ENCODE measurements at regions not wholly inside any gene's neighbourhood (a gene's known extent, or its start where the extent isn't known, plus 50 kb on each side); places are given as distances from the start of the nearest gene placed in this dataset.
A peak's percentile ranks its signal among the peaks of the same experiment; 100 is the strongest.

DNA sequence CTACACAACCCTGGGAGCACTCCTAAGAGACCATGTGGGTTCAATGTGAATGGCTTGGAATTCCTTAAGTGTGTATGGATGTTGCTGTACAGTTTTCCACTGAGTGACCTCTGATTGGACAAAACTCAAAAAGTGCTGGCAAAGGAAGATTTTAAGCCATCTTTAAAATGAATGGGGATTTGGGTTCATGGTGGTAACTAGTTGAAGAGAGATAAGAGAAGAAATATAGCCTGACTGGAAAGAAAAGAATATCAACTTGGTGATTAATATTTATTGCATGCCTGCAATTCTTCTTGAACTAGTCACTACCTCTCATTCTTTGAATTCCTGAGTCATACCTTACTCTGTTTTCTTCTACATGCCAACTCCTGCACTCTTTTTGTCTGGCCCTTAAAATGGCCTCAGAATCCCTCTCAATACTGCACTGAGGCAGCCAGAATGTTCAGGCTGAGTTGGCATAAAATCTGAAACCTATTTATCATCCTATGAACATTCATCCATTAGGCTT lies 124.7 kb downstream of the RPL22L1 start:
- no peak overlapping the region for H3K27ac ChIP-seq (ENCODE audit: low read depth, low read length, poor library complexity, severe bottlenecking)
- H3K9me3 ChIP-seq (ENCODE audit: low read depth, low read length, poor library complexity, severe bottlenecking): no peaks in the 10 kb centered on the region
- POLR2A ChIA-PET (ENCODE audit: low non-redundant PET): no interaction called here
- DNase-seq (ENCODE audit: low spot score): no peak
- no peaks in the 10 kb centered on the region for H3K36me3 ChIP-seq (ENCODE audit: insufficient read depth, low read length, poor library complexity, severe bottlenecking)
- intact Hi-C loops (cut with micrococcal nuclease; ENCODE audit: unreplicated experiment): no loop called here
- TF ChIP-seq CTCF (conservative IDR thresholded peaks at IDR 0.05; ENCODE audit: low read depth, low read length): no peak
- TF ChIP-seq EZH2 (IDR thresholded peaks at IDR 0.05; ENCODE audit: borderline replicate concordance, low read depth, low read length, poor library complexity, severe bottlenecking): no peak
- CTCF ChIA-PET: no interaction called here
- no TSS peak for BruUV-seq (replicated peaks)
- H3K4me1 ChIP-seq (ENCODE audit: insufficient read depth, low read length, poor library complexity, severe bottlenecking): peaks cover under 1% of the 10 kb centered on the region
- no peaks in the 10 kb centered on the region for H3K27me3 ChIP-seq (replicated peaks; ENCODE audit: insufficient read depth, low read depth, low read length, poor library complexity)
- no peak overlapping the region for H3K4me3 ChIP-seq (ENCODE audit: low read depth, low read length, poor library complexity, severe bottlenecking)

DNA sequence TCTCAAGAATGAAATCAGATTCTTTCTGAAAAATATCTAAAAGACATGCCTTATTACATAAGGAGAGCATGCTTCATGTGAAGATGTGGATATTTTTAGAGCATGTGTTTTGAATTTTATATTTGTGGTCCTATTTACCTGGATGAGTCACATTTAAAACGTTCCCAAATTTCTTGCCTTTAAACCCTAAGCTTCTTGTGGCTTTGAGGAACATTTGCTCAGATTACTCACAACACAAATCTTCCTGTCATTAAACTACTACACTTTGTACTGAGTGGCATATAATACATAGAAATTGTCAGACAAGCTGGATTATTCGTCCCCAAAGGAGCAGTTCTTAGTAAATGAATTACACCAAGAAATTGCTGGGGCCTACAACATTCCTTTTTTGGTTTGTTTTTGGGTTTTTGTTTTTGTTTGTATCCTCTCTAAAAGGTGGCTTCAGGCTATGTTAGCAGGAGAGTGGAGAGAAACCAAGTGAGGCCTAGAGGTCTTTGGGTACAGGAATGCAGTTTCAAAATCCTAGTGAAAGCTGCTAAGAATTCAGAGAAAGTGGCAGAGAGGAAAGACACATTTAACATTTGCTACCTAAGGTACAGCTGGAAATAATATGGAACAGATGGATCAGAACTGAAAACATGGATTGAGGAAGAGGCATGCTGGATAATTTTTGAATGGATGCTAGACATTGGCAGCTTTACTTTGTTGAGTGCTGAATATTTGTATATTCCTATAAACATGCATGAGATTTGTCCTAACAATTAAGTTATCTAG lies 128.1 kb downstream of the RPL22L1 start:
- no peaks in the 10 kb centered on the region for H3K4me1 ChIP-seq (ENCODE audit: insufficient read depth, low read length, poor library complexity, severe bottlenecking)
- ChIA-PET CTCF (interaction anchor here (0.5 kb wide), 1 partner anchor 63 kb away, joined by 5 read pairs; no protein-coding TSS in a partner anchor), POLR2A (ENCODE audit: low non-redundant PET) (interaction anchor here (0.6 kb wide), 1 partner anchor 32 kb away, joined by 3 read pairs; no protein-coding TSS in a partner anchor)
- no peaks in the 10 kb centered on the region for H3K36me3 ChIP-seq (ENCODE audit: insufficient read depth, low read length, poor library complexity, severe bottlenecking)
- H3K27ac ChIP-seq (ENCODE audit: low read depth, low read length, poor library complexity, severe bottlenecking): no peak overlapping the region
- intact Hi-C loops (cut with micrococcal nuclease; ENCODE audit: unreplicated experiment): no loop called here
- no TSS peak for BruUV-seq (replicated peaks)
- H3K27me3 ChIP-seq (replicated peaks; ENCODE audit: insufficient read depth, low read depth, low read length, poor library complexity): no peaks in the 10 kb centered on the region
- no peak for TF ChIP-seq CTCF (conservative IDR thresholded peaks at IDR 0.05; ENCODE audit: low read depth, low read length)
- TF ChIP-seq EZH2 (IDR thresholded peaks at IDR 0.05; ENCODE audit: borderline replicate concordance, low read depth, low read length, poor library complexity, severe bottlenecking): no peak
- no peak overlapping the region for H3K4me3 ChIP-seq (ENCODE audit: low read depth, low read length, poor library complexity, severe bottlenecking)
- H3K9me3 ChIP-seq (ENCODE audit: low read depth, low read length, poor library complexity, severe bottlenecking): no peaks in the 10 kb centered on the region
- no peak for DNase-seq (ENCODE audit: low spot score)

DNA sequence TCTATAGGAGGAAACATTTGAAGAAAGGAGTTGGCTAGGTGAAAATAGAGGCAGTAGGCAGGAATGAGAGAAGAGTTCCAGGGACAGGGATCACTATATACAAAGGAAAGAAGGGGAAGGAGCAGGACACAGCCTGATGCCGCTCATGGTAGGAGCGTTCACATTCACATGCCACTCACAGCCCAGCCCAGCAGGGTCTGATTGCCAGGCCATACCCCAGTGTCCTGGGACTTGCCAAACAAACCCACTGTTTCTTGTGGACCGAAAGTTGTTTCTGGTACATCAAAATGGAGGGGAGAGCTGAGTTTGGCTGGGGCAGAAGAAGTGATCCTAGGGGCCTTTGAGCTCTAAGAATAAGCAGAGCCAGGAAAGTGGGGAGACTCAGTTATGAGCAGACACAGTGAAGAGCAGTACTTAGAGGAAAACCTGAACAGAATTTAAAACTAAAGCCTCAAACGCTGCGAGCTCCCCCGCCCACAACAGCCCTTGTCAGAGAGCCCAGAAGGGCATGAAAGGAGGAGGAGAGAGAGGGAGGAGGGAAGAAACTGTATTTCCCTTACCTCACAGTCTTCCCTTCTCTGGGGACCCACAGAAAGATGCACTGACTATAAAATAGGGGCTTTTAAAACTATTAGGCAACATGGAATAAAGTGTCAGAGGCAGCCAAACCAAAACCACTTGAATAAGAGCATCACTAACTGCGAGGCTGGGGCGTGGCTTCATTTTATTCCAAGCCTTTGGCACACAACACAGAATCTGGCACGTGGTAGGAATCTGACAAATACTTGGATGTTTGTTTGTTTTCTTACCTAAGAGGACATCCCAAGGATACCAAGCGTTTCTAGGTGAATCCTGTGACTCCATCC lies 129.0 kb downstream of the RPL22L1 start:
- no TSS peak for BruUV-seq (replicated peaks)
- TF ChIP-seq EZH2 (IDR thresholded peaks at IDR 0.05; ENCODE audit: borderline replicate concordance, low read depth, low read length, poor library complexity, severe bottlenecking): no peak
- no peak for TF ChIP-seq CTCF (conservative IDR thresholded peaks at IDR 0.05; ENCODE audit: low read depth, low read length)
- Histone ChIP-seq H3K4me3 (ENCODE audit: low read depth, low read length, poor library complexity, severe bottlenecking) (no peak overlapping the region), H3K27ac (ENCODE audit: low read depth, low read length, poor library complexity, severe bottlenecking) (no peak overlapping the region), H3K4me1 (ENCODE audit: insufficient read depth, low read length, poor library complexity, severe bottlenecking) (no peaks in the 10 kb centered on the region), H3K9me3 (ENCODE audit: low read depth, low read length, poor library complexity, severe bottlenecking) (no peaks in the 10 kb centered on the region), H3K27me3 (replicated peaks; ENCODE audit: insufficient read depth, low read depth, low read length, poor library complexity) (no peaks in the 10 kb centered on the region), H3K36me3 (ENCODE audit: insufficient read depth, low read length, poor library complexity, severe bottlenecking) (no peaks in the 10 kb centered on the region)
- intact Hi-C loops (cut with micrococcal nuclease; ENCODE audit: unreplicated experiment): no loop called here
- POLR2A ChIA-PET (ENCODE audit: low non-redundant PET): interaction anchor here (0.6 kb wide), 1 partner anchor 31 kb away, joined by 3 read pairs; no protein-coding TSS in a partner anchor
- CTCF ChIA-PET: no interaction called here
- DNase-seq (ENCODE audit: low spot score): peak; percentile 34

All from A673 (cell line).